Peyer's patch (tissue), 4 donors: ENCODE measurements at regions not wholly inside any gene's neighbourhood (a gene's known extent, or its start where the extent isn't known, plus 50 kb on each side); places are given as distances from the start of the nearest gene placed in this dataset.

Experiments
- DNase-seq, 3 donors: peaks; one replicate each; pipeline ENCODE4 v3.0.0-alpha.2; 2017 to 2019
- H3K27ac ChIP-seq, 4 donors: fragments of 200-600 bp; sonication (generic); one replicate each; pipeline ENCODE4 v1.5.1; 2016 to 2019
- H3K27me3 ChIP-seq, 2 donors: fragments of 200-600 bp; sonication (generic); one replicate each; pipeline ENCODE4 v1.5.1; 2019
- H3K36me3 ChIP-seq, 3 donors: fragments of 200-600 bp; sonication (generic); one replicate each; pipeline ENCODE4 v1.5.1; 2016 to 2019
- H3K4me1 ChIP-seq, 4 donors: fragments of 200-600 bp; sonication (generic); one replicate each; pipeline ENCODE4 v1.5.1; 2016 to 2019
- H3K4me3 ChIP-seq, 4 donors: fragments of 200-600 bp; sonication (generic); 1 replicate in 3 of 4; 2 replicates in 1 of 4; pipeline ENCODE4 v1.5.1; 2016 to 2019; ENCODE audit warnings: mild to moderate bottlenecking in 1 of 4
- H3K9me3 ChIP-seq, 4 donors: fragments of 200-600 bp; sonication (generic); one replicate each; pipeline ENCODE4 v1.5.1; 2016 to 2019; ENCODE audit warnings: mild to moderate bottlenecking in 1 of 4
- POLR2A ChIP-seq, 2 donors: fragments of 450-650 bp; IDR thresholded peaks; one replicate each; pipeline ENCODE4 v1.5.1; 2017; ENCODE audit warnings: antibody characterized with exemption in 2 of 2, mild to moderate bottlenecking in 2 of 2, moderate library complexity in 2 of 2
- TF ChIP-seq, protein P1 (sequence below), 6 experiments: fragments of 450-650 bp in 4 of 6; fragments of 200-600 bp in 2 of 6; sonication (generic) in 1 of 6; IDR thresholded peaks; one replicate each; pipeline ENCODE4 v1.5.1; 2017 to 2019; ENCODE audit warnings: antibody characterized with exemption in 6 of 6, mild to moderate bottlenecking in 3 of 6, moderate library complexity in 1 of 6

DNA sequence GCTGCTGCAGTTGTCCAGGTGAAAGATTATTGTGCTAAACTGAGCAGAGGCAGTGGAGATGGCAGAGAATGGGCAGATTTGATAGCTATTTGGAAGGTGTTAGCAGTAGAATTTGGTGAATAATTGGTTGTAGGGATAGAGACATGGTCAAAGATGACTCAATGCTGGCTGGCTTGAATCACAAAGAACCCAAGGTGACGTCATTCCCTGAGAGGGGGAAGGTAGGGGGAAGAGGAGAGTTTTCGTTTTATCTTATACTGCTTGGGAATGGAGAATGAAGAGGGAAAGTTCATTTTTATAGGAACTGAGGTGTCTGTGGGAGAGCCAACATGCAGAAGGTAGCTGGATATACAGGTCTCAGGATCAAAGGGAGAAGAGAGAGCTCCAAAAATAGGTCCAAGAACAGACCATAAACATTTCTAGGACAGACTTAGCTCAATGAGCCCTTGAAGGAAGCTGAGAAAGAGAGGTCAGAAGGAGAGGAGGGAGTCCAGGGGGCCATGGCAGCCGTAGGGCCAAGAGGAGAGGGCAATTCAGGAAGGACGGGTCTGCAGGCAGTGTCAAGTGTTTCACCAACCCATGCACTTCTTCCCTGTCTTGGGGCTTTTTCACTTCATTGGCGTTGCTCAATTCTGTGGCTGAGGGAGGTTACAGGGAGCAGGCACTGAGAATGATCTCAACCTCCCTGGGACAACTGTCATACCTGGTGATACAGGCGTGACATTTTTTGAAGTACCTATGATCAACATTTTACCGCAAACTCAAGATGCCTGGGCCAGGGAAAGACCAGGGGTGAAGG is 281.3 kb downstream of the TDRD15 start:
- TF ChIP-seq POLR2A (IDR thresholded peaks at IDR 0.05) = no peak
- TF ChIP-seq, protein P1, sequence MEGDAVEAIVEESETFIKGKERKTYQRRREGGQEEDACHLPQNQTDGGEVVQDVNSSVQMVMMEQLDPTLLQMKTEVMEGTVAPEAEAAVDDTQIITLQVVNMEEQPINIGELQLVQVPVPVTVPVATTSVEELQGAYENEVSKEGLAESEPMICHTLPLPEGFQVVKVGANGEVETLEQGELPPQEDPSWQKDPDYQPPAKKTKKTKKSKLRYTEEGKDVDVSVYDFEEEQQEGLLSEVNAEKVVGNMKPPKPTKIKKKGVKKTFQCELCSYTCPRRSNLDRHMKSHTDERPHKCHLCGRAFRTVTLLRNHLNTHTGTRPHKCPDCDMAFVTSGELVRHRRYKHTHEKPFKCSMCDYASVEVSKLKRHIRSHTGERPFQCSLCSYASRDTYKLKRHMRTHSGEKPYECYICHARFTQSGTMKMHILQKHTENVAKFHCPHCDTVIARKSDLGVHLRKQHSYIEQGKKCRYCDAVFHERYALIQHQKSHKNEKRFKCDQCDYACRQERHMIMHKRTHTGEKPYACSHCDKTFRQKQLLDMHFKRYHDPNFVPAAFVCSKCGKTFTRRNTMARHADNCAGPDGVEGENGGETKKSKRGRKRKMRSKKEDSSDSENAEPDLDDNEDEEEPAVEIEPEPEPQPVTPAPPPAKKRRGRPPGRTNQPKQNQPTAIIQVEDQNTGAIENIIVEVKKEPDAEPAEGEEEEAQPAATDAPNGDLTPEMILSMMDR (IDR thresholded peaks at IDR 0.05) = no peak
- H3K27ac ChIP-seq = no peak overlapping the region
- H3K4me3 ChIP-seq = no peak overlapping the region
- no peaks in the 10 kb centered on the region for H3K4me1 ChIP-seq
- no peaks in the 10 kb centered on the region for H3K9me3 ChIP-seq
- H3K27me3 ChIP-seq = no peaks in the 10 kb centered on the region
- no peaks in the 10 kb centered on the region for H3K36me3 ChIP-seq
- DNase-seq = no peak

DNA sequence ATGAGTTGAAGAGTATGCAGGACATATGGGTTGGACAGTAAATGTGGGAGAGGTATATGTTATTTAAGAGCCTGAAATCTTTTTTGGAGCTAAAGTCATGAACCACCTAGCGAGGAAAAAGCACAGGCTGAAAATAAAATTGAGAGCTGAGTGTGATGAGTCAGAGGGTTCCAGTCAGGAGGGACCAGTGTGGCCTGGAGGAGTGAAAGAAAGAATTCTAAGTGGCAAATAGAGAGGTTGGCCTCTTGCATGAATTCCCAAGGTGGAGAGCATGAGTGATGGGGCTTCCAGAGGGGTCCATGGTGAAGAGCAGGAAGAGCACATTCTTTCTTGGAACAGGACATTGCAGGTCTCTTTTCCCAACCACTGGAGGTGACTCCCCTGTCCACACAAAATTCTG is 282.6 kb downstream of the TDRD15 start:
- Histone ChIP-seq H3K4me3 (no peak overlapping the region), H3K27me3 (no peaks in the 10 kb centered on the region), H3K27ac (no peak overlapping the region), H3K4me1 (no peaks in the 10 kb centered on the region), H3K36me3 (no peaks in the 10 kb centered on the region), H3K9me3 (no peaks in the 10 kb centered on the region)
- DNase-seq = no peak
- TF ChIP-seq, protein P1 (IDR thresholded peaks at IDR 0.05) = no peak
- TF ChIP-seq POLR2A (IDR thresholded peaks at IDR 0.05) = no peak

DNA sequence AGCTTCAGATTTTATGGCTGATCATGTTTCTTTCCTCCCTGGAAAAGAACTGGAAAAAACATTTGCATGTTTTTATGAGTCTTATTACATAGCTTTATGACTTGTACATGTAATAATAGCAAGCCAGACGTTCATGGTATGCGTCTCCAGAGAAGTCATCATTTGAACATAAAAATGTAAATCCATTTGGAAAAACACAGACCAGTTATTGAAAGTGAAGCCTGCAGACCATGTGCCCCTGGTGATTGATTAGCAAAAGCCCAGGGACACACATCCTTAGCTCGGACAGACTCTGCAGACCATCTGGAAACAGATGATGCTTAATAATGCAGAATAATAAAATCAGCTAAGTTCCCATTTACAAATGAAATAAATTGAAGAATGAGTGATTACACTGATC is 283.1 kb downstream of the TDRD15 start:
- Histone ChIP-seq H3K4me1 (no peaks in the 10 kb centered on the region), H3K27ac (no peak overlapping the region), H3K27me3 (no peaks in the 10 kb centered on the region), H3K36me3 (no peaks in the 10 kb centered on the region), H3K4me3 (no peak overlapping the region), H3K9me3 (no peaks in the 10 kb centered on the region)
- no peak for TF ChIP-seq POLR2A (IDR thresholded peaks at IDR 0.05)
- TF ChIP-seq, protein P1 (IDR thresholded peaks at IDR 0.05) = no peak
- no peak for DNase-seq

DNA sequence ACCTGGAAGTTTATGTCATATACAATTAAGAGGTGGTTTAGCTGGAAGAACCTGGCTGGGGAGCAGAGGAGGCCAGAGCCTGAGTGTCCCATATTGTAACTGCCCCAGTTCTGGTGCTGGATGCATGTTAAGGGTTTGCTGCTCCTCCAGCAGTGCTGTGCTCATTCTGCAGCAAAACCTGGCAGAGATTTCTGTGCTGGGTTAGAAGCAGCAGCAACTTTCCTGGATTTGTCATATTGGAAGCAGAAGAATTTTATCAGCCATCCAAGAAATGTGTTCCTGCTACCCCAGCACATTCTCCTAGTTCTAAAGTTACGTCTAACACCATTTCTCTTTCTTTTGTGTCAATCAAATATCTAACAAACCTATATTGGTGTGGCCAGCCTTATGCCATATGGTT is 284.1 kb downstream of the TDRD15 start:
- no peaks in the 10 kb centered on the region for H3K4me1 ChIP-seq
- TF ChIP-seq POLR2A (IDR thresholded peaks at IDR 0.05) = no peak
- TF ChIP-seq, protein P1 (IDR thresholded peaks at IDR 0.05) = no peak
- H3K27ac ChIP-seq = no peak overlapping the region
- no peak for DNase-seq
- no peak overlapping the region for H3K4me3 ChIP-seq
- no peaks in the 10 kb centered on the region for H3K9me3 ChIP-seq
- no peaks in the 10 kb centered on the region for H3K36me3 ChIP-seq
- H3K27me3 ChIP-seq = no peaks in the 10 kb centered on the region

DNA sequence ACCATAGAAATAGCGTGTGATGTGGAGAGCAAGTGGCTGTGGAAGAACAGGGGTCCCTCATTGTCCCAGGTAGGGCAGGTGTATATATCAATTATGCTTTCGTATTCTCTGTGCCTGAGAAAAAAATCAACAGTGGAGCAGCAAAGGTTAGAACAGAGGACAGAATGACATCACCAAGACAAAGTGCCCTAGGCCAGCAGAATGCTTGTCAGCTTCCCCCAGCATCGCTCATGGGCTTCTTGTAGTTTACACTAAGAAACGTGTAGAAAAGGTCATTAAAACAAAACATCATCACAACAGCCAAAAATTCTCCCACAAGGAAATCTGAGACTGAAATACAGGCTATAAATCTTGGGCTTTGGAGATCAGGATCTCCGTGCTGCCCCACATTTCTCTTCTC is 288.0 kb downstream of the TDRD15 start:
- H3K4me1 ChIP-seq = no peaks in the 10 kb centered on the region
- no peak overlapping the region for H3K27ac ChIP-seq
- no peaks in the 10 kb centered on the region for H3K27me3 ChIP-seq
- H3K36me3 ChIP-seq = no peaks in the 10 kb centered on the region
- H3K4me3 ChIP-seq = no peak overlapping the region
- TF ChIP-seq, protein P1 (IDR thresholded peaks at IDR 0.05) = no peak
- no peak for TF ChIP-seq POLR2A (IDR thresholded peaks at IDR 0.05)
- H3K9me3 ChIP-seq = no peaks in the 10 kb centered on the region
- no peak for DNase-seq
